SU-DHL-6 (cell line): ENCODE measurements at regions not wholly inside any gene's neighbourhood (a gene's known extent, or its start where the extent isn't known, plus 50 kb on each side); places are given as distances from the start of the nearest gene placed in this dataset.

Experiments
- H2AFZ ChIP-seq: fragments of 200-600 bp; sonication (generic); 2 replicates; pipeline ENCODE4 v1.6.1; 2014; ENCODE audit warnings: low read depth, mild to moderate bottlenecking, moderate library complexity, mixed read lengths, antibody characterized with exemption, low read length; ENCODE audit not compliant: severe bottlenecking
- H3F3A ChIP-seq: fragments of 200-600 bp; shearing (Covaris generic); 2 replicates; pipeline ENCODE4 v1.6.0; 2016; ENCODE audit warnings: antibody characterized with exemption, mild to moderate bottlenecking; ENCODE audit not compliant: insufficient read depth
- H3K27ac ChIP-seq: fragments of 200-600 bp; sonication (generic); 2 replicates; pipeline ENCODE4 v1.5.1; 2016; ENCODE audit warnings: low read depth, mild to moderate bottlenecking, low read length, moderate library complexity, mixed read lengths
- H3K27me3 ChIP-seq: fragments of 200-600 bp; sonication (generic), shearing (Covaris generic); 2 replicates; pipeline ENCODE4 v1.6.0; 2014; ENCODE audit warnings: mild to moderate bottlenecking, low read length
- H3K36me3 ChIP-seq: fragments of 200-600 bp; sonication (generic); 2 replicates; pipeline ENCODE4 v1.6.1; 2014; ENCODE audit warnings: mild to moderate bottlenecking, low read length, mixed read lengths
- H3K4me2 ChIP-seq: fragments of 300-600, 200-600 bp; shearing (Covaris generic), sonication (generic); 2 replicates; pipeline ENCODE4 v1.6.0; 2014; ENCODE audit warnings: low read length, low read depth, mild to moderate bottlenecking; ENCODE audit not compliant: poor library complexity, severe bottlenecking
- H3K4me3 ChIP-seq: fragments of 200-600 bp; sonication (generic); 2 replicates; pipeline ENCODE4 v1.5.1; 2014; ENCODE audit warnings: antibody characterized with exemption, low read length, mild to moderate bottlenecking, mixed read lengths; ENCODE audit not compliant: insufficient read depth, poor library complexity, severe bottlenecking
- H3K79me2 ChIP-seq: fragments of 200-600 bp; sonication (generic); 2 replicates; pipeline ENCODE4 v1.6.1; 2014; ENCODE audit warnings: mild to moderate bottlenecking, low read length, moderate library complexity; ENCODE audit not compliant: insufficient read depth
- H3K9ac ChIP-seq: fragments of 200-600 bp; sonication (generic); 2 replicates; pipeline ENCODE4 v1.7.0; 2014; ENCODE audit warnings: mild to moderate bottlenecking, low read length
- H3K9me2 ChIP-seq: fragments of 200-600 bp; sonication (generic); replicated peaks from 2 replicates; pipeline ENCODE4 v1.6.1; 2014; ENCODE audit warnings: low read length; ENCODE audit not compliant: insufficient read depth
- H3K9me3 ChIP-seq: fragments of 200-600 bp; sonication (generic); 2 replicates; pipeline ENCODE4 v1.6.1; 2014; ENCODE audit warnings: low read length, mixed read lengths; ENCODE audit not compliant: insufficient read depth
- H4K20me1 ChIP-seq: fragments of 200-600 bp; sonication (generic); 2 replicates; pipeline ENCODE4 v1.6.1; 2014; ENCODE audit warnings: low read depth, mild to moderate bottlenecking, antibody characterized with exemption, low read length, moderate library complexity, mixed read lengths
- EZH2phosphoT487 ChIP-seq: fragments of 200-600 bp; sonication (generic), shearing (Covaris generic); conservative IDR thresholded peaks from 2 replicates; pipeline ENCODE4 v1.6.1; 2018; ENCODE audit warnings: mild to moderate bottlenecking, antibody characterized with exemption, low read length, moderate library complexity, mixed read lengths
- TF ChIP-seq, protein P1 (sequence below): fragments of 200-600 bp; sonication (generic); IDR thresholded peaks from one replicate; pipeline ENCODE4 v1.5.1; 2017; ENCODE audit warnings: antibody characterized with exemption, mild to moderate bottlenecking, low read length, moderate library complexity; ENCODE audit not compliant: insufficient read depth, poor library complexity, severe bottlenecking

GRCh38 chr4:130183096-130183495 is 1087.1 kb downstream of the C4orf33 start:
- Histone ChIP-seq H3K79me2 (no peaks in the 10 kb centered on the region), H2AFZ (no peak overlapping the region), H3K9me3 (no peaks in the 10 kb centered on the region), H3K27me3 (no peaks in the 10 kb centered on the region), H3K27ac (no peak overlapping the region), H3K4me2 (no peak overlapping the region), H3K36me3 (no peaks in the 10 kb centered on the region), H3K9ac (no peak overlapping the region), H4K20me1 (no peaks in the 10 kb centered on the region), H3K4me3 (no peak overlapping the region), H3K9me2 (no peaks in the 10 kb centered on the region), H3F3A (no peaks in the 10 kb centered on the region)
- TF ChIP-seq EZH2phosphoT487: no peak
- TF ChIP-seq, protein P1, sequence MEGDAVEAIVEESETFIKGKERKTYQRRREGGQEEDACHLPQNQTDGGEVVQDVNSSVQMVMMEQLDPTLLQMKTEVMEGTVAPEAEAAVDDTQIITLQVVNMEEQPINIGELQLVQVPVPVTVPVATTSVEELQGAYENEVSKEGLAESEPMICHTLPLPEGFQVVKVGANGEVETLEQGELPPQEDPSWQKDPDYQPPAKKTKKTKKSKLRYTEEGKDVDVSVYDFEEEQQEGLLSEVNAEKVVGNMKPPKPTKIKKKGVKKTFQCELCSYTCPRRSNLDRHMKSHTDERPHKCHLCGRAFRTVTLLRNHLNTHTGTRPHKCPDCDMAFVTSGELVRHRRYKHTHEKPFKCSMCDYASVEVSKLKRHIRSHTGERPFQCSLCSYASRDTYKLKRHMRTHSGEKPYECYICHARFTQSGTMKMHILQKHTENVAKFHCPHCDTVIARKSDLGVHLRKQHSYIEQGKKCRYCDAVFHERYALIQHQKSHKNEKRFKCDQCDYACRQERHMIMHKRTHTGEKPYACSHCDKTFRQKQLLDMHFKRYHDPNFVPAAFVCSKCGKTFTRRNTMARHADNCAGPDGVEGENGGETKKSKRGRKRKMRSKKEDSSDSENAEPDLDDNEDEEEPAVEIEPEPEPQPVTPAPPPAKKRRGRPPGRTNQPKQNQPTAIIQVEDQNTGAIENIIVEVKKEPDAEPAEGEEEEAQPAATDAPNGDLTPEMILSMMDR: no peak

- no peaks in the 10 kb centered on the region for H3F3A ChIP-seq
- no peak overlapping the region for H3K4me2 ChIP-seq
- no peak overlapping the region for H2AFZ ChIP-seq
- H3K9ac ChIP-seq: no peak overlapping the region
- H3K9me2 ChIP-seq: no peaks in the 10 kb centered on the region
- no peak overlapping the region for H3K4me3 ChIP-seq
- TF ChIP-seq, protein P1: no peak
- no peaks in the 10 kb centered on the region for H3K36me3 ChIP-seq
- H4K20me1 ChIP-seq: no peaks in the 10 kb centered on the region
- H3K27ac ChIP-seq: no peak overlapping the region
- H3K27me3 ChIP-seq: no peaks in the 10 kb centered on the region
- H3K79me2 ChIP-seq: no peaks in the 10 kb centered on the region
- H3K9me3 ChIP-seq: no peaks in the 10 kb centered on the region
Observed at GRCh38 chr4:130183766-130184165, 1087.8 kb downstream of the C4orf33 start.

DNA sequence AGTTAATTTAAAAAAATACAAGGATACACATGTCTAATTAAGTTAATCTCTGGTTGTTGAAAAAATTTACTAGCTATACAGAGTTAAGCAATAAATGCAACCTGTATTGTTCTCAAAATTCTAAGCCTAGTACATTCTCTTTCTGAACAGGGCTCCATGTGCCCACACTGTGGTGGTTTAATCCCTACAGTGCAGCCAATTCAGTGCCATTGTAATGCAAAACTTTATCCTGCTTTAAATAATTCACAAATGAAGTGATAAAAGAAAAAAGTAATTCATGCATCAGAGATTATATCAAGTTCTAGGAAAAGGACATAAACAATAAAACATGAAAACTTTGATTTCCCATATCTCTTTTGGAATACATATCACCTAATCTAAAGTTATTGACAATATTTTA is 1089.2 kb downstream of the C4orf33 start:
- H3K27ac ChIP-seq: no peak overlapping the region
- TF ChIP-seq, protein P1: no peak
- no peak for TF ChIP-seq EZH2phosphoT487
- no peaks in the 10 kb centered on the region for H3K9me2 ChIP-seq
- H3K9ac ChIP-seq: no peak overlapping the region
- H3K79me2 ChIP-seq: no peaks in the 10 kb centered on the region
- no peaks in the 10 kb centered on the region for H3K27me3 ChIP-seq
- H3K4me2 ChIP-seq: no peak overlapping the region
- no peaks in the 10 kb centered on the region for H3F3A ChIP-seq
- H3K9me3 ChIP-seq: no peaks in the 10 kb centered on the region
- no peaks in the 10 kb centered on the region for H4K20me1 ChIP-seq
- no peak overlapping the region for H3K4me3 ChIP-seq
- no peak overlapping the region for H2AFZ ChIP-seq
- H3K36me3 ChIP-seq: no peaks in the 10 kb centered on the region

DNA sequence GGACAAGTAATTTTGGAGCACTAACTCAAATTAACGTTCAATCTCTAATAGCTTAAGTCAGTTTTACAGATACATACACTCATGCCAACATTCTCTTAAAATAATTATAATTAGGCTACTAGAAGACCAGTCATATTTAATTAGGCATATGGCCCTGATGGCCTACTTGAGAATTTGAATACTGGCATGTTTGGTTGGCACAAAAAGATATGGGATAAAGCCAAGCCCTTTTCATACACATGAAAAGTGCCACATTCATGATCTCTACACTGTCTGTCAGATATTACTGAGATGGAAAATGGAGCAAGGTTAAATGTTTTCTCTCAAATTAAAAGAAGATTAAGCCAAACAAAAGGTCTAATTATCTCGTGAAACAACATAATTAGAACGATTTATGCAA is 1091.0 kb downstream of the C4orf33 start:
- Histone ChIP-seq H3K36me3 (no peaks in the 10 kb centered on the region), H3K9me2 (no peaks in the 10 kb centered on the region), H2AFZ (no peak overlapping the region), H3K79me2 (no peaks in the 10 kb centered on the region), H3K9me3 (no peaks in the 10 kb centered on the region), H3K27ac (no peak overlapping the region), H3F3A (no peaks in the 10 kb centered on the region), H3K27me3 (no peaks in the 10 kb centered on the region), H3K4me2 (no peak overlapping the region), H4K20me1 (no peaks in the 10 kb centered on the region), H3K9ac (no peak overlapping the region), H3K4me3 (no peak overlapping the region)
- TF ChIP-seq, protein P1: no peak
- no peak for TF ChIP-seq EZH2phosphoT487
